ENCODE measurements at regions not wholly inside any gene's neighbourhood (a gene's known extent, or its start where the extent isn't known, plus 50 kb on each side); places are given as distances from the start of the nearest gene placed in this dataset.

- TF ChIP-seq ZBTB44 (tag by site-specific recombination; IDR thresholded peaks at IDR 0.05) (no peak), REST (tag by site-specific recombination; IDR thresholded peaks at IDR 0.05) (no peak), CTCF (tag by site-specific recombination; IDR thresholded peaks at IDR 0.05) (no peak), ZNF555 (tag by site-specific recombination; conservative IDR thresholded peaks at IDR 0.05) (no peak), PBX3 (CRISPR knock-in tag; IDR thresholded peaks at IDR 0.05) (no peak), ZNF302 (tag by site-specific recombination; IDR thresholded peaks at IDR 0.05; ENCODE audit: low read depth) (no peak), ZBTB49 (tag by site-specific recombination; IDR thresholded peaks at IDR 0.05; ENCODE audit: low read depth) (no peak), ZBTB8A (tag by site-specific recombination; IDR thresholded peaks at IDR 0.05) (no peak), ZNF670 (tag by site-specific recombination; IDR thresholded peaks at IDR 0.05; ENCODE audit: low read depth) (no peak), ZNF623 (tag by site-specific recombination; IDR thresholded peaks at IDR 0.05) (no peak)
- TF ChIP-seq, protein P1, sequence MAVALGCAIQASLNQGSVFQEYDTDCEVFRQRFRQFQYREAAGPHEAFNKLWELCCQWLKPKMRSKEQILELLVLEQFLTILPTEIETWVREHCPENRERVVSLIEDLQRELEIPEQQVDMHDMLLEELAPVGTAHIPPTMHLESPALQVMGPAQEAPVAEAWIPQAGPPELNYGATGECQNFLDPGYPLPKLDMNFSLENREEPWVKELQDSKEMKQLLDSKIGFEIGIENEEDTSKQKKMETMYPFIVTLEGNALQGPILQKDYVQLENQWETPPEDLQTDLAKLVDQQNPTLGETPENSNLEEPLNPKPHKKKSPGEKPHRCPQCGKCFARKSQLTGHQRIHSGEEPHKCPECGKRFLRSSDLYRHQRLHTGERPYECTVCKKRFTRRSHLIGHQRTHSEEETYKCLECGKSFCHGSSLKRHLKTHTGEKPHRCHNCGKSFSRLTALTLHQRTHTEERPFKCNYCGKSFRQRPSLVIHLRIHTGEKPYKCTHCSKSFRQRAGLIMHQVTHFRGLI (tag by site-specific recombination; IDR thresholded peaks at IDR 0.05): no peak
Observed at GRCh38 chr3:194251891-194252560, 99.1 kb downstream of the CPN2 start.
